HG03103 (cell line): ENCODE measurements at regions not wholly inside any gene's neighbourhood (a gene's known extent, or its start where the extent isn't known, plus 50 kb on each side); places are given as distances from the start of the nearest gene placed in this dataset.

ENCODE experiments used
- ATAC-seq: cut with Tn5 transposase; IDR thresholded peaks from one replicate; pipeline ENCODE4 v1.9.1; 2021; ENCODE audit warnings: low read depth; ENCODE audit not compliant: unreplicated experiment

GRCh38 chr1:83606416-83606955, 392.4 kb downstream of the TTLL7 start:
- ATAC-seq = no peak

DNA sequence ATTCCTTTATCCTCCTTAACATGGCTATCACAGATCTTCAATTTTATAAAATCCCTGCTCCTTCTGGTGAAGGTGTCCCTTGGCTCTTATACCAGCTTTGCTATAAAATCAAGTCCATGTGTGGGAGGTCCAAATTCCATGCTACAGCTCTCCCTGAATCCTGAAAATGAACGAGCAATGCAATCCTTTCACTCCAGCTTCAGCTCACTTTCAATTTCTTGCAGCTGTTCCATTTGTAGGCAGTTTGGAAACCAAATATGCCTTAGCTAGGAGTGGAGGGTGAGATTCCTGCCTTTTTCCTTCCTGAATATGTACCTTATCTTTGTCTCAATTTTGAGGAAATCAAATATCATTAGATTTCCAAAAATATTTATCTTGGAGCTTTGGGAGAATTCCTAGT, 402.6 kb downstream of the TTLL7 start:
- no peak for ATAC-seq

DNA sequence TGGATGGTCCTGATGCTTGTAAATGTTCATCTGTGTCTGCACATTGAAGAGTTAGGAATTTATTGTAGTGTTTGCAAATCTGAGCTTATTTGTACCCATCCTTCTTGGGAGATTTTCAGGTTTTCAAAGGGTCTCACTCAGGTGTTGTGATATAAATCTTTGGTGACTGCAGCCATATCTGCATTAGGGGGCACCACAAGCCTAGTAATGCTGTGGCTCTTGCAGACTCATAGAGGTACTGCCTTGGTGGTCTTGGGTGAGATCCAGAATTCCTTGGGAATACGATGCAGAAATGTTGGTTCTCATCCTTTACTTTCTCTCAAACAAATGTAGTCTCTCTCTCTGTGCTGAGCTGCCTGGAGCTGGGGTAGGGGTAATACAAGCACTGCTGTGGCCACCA, 405.9 kb downstream of the TTLL7 start:
- no peak for ATAC-seq

GRCh38 chr1:83588140-83588539, 410.8 kb downstream of the TTLL7 start:
- ATAC-seq = no peak

DNA sequence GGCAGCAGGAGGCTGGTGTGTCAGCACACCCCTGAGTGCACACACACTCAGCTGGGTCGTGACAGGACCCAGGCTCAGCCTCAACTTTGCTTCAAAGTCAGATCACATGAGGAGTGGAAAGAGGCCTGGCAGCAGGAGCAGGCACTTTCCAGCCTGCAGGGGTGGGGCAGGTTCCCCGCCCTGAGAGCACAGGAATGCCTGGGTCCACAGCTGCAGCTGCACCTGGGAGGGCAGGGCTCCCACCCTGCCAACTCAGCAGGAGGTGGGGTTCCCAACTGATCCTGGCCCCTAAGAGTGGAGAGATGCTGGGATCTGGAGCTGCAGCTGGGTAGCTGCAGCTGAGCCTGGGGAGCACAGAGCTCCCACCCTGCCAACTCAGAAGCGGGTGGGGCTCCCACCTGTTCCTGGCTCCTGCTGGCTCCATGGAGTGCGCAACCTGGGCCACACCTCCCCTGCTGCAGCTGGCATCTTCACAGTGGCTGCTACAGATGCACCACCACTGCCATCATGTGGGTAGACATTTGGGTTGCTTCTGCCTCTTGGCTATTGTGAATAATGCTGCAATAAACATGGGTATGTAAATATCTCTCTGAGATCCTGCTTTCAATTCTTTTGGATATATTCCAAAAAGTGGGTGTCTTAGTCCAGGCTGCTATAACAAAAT, 415.4 kb downstream of the TTLL7 start:
- ATAC-seq = no peak

- no peak for ATAC-seq
Observed at GRCh38 chr1:83581747-83582146, 417.2 kb downstream of the TTLL7 start.

- ATAC-seq = no peak
Observed at GRCh38 chr1:83574791-83575190, 424.1 kb downstream of the TTLL7 start.

DNA sequence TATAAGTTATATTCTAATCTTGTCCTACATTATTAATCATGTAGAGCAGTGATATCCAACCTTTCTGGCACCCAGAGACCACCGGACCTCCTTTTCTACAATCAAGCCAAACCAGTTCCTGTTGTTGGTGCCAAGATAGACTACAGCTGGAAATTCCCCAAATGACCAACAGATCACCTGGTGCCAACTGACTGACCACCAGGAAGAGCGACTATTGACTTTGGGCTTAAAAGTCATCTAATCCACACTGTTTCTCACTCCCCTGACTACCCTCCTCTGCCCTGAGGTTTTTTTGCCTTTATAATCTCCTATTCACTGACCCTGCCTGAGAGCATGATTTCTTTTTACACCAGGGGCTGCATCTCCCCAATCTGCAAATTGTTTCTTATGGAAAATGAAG, 425.2 kb downstream of the TTLL7 start:
- ATAC-seq = no peak

DNA sequence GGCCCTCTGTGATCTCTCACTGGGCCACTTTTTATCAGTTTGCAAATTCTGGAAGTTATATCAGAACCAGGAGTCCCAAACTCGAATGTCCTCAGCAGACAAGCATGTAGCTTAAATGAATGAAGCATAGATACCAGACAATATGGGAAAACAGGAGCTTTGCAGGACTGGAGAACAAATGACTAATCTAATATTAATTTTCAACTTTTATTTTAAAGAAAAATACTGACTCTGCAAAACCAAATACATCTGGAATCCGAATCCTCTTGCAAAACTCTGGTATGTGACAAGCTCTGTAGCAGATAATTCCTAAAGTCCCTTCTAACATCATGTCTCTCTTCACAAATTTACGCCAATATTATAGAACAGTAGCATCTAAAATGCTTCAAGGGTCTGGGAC, 427.4 kb downstream of the TTLL7 start:
- ATAC-seq = no peak

DNA sequence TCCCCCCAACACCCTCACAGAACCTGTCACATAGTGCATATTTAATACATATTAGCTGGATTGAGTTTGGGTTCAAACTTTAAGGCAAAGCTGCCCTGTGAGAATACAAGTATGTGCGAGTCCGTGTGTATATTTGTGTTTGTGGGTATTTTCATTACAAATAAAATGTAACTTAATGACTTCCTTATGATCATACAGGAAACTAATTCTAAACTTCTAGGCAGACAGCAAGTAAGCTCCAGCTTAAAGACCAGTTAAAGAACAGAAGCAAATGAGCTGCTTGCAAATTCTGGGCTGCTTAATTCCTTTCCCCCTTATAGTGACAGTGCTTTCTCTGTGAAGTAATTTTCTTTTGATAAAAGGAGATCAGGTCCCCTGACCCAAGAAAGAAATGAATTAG, 437.6 kb downstream of the TTLL7 start:
- ATAC-seq = no peak

- no peak for ATAC-seq
Observed at GRCh38 chr1:83559129-83559840, 439.6 kb downstream of the TTLL7 start.

- no peak for ATAC-seq
Observed at GRCh38 chr1:83555871-83556270, 443.1 kb downstream of the TTLL7 start.

GRCh38 chr1:83554174-83554573, 444.8 kb downstream of the TTLL7 start:
- ATAC-seq = no peak

DNA sequence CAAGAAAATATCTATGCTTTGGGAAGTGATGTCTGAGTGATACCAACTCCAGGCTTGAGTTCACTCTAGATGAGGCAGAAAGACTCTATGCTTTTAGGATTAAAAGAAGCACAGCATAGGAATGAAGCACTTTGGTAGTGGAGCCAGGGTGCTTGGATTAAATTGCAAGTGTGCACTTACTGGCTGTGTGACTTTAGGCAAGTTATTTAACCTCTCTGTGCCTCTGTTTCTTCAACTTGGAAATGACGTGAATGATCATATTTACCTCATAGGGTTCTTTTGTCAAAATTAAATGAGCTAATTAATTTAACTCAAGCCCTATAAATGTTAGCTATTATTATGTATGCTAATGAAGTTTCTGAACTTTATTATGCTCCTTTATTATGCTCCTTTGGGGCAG, 446.1 kb downstream of the TTLL7 start:
- ATAC-seq = no peak

DNA sequence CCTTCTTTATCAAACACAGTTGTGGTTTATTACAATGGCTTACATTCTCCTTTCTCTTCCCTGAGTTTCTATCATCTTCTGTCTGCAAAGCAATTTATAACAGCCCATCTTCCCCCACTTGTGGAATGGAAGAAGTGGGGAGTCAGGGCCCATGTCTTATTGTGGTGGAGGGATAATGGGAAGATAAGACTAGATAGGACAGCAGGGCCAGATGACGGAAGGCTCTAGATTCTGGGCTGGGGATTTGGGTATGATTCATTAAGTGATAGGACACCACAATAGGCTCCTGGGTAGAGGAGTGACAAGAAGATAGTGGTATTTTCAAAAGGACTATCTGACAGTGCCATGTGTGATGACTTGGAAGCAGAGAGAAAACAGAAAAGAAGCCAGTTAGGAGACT, 450.6 kb downstream of the TTLL7 start:
- no peak for ATAC-seq

DNA sequence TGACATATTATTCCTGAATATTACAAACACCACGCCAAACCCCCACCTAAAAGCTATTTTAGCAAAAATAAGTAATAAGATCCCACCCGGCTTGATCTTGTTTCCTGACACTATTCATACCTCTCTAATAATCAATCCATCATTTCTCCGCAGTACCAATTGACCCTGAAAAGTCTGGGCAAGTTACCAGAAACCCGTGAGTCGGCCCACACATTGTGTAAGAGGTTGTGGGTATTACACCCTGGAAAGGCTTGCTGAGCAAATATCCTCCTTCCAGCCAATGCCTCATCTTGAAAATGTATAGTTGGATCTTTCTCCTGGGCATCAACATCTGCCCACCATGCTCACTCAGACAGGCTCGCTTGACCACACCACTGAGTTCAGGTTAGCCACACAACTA, 451.0 kb downstream of the TTLL7 start:
- ATAC-seq = no peak

DNA sequence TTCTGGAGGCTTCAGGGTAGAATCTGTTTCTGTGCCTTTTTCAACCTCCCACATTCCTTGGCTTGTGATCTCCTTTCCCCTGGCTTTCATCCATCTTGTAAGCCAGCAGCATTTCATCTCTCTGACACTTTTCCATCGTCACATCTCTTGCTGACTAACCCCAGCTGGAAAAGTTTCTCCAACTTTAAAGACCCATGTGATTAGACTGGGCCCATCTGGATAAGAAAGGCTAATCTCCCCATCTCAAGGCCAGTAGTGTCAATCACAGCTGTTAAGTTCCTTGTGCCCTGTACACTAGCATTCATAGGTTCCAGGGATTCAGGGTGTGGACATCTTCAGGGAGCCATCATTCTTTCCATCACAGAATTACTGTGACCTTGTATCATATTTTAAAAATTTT, 452.1 kb downstream of the TTLL7 start:
- no peak for ATAC-seq

- ATAC-seq = no peak
Observed at GRCh38 chr1:83545066-83545862, 453.7 kb downstream of the TTLL7 start.

- no peak for ATAC-seq
Observed at GRCh38 chr1:83543222-83543973, 455.5 kb downstream of the TTLL7 start.

GRCh38 chr1:83531521-83532309, 467.2 kb downstream of the TTLL7 start:
- no peak for ATAC-seq
